OCI-LY1 (cell line): ENCODE measurements at regions not wholly inside any gene's neighbourhood (a gene's known extent, or its start where the extent isn't known, plus 50 kb on each side); places are given as distances from the start of the nearest gene placed in this dataset.

Source experiments
- H2AFZ ChIP-seq: fragments of 200-600 bp; sonication (generic), shearing (Covaris generic); 2 replicates; pipeline ENCODE4 v1.6.0; 2014; ENCODE audit warnings: antibody characterized with exemption, mild to moderate bottlenecking, low read length
- H3F3A ChIP-seq: fragments of 200-600 bp; sonication (generic), shearing (Covaris generic); 2 replicates; pipeline ENCODE4 v1.6.0; 2014; ENCODE audit warnings: mild to moderate bottlenecking, antibody characterized with exemption, low read length, moderate library complexity; ENCODE audit not compliant: insufficient read depth
- H3K27ac ChIP-seq: fragments of 200-600 bp; sonication (generic); 2 replicates; pipeline ENCODE4 v1.5.1; 2014; ENCODE audit warnings: low read length, mixed run types, mild to moderate bottlenecking, low read depth; ENCODE audit not compliant: poor library complexity, severe bottlenecking
- H3K27me3 ChIP-seq: fragments of 200-600 bp; sonication (generic); 2 replicates; pipeline ENCODE4 v1.6.0; 2014; ENCODE audit warnings: antibody characterized with exemption, mild to moderate bottlenecking, low read length, moderate library complexity; ENCODE audit not compliant: insufficient read depth
- H3K36me3 ChIP-seq: fragments of 200-600 bp; sonication (generic); 2 replicates; pipeline ENCODE4 v1.6.1; 2014; ENCODE audit warnings: mild to moderate bottlenecking, antibody characterized with exemption, low read length, moderate library complexity, mixed read lengths; ENCODE audit not compliant: insufficient read depth
- H3K4me1 ChIP-seq: fragments of 200-600 bp; sonication (generic); 2 replicates; pipeline ENCODE4 v1.5.1; 2014; ENCODE audit warnings: mild to moderate bottlenecking, low read length, moderate library complexity; ENCODE audit not compliant: insufficient read depth, severe bottlenecking
- H3K4me2 ChIP-seq: fragments of 200-600 bp; sonication (generic), shearing (Covaris generic); 2 replicates; pipeline ENCODE4 v1.6.1; 2014; ENCODE audit warnings: low read length
- H3K4me3 ChIP-seq: fragments of 200-600 bp; sonication (generic); 2 replicates; pipeline ENCODE4 v1.5.1; 2014; ENCODE audit warnings: low read length, low read depth, mild to moderate bottlenecking, mixed read lengths; ENCODE audit not compliant: poor library complexity, severe bottlenecking
- H3K79me2 ChIP-seq: fragments of 200-600 bp; shearing (Covaris generic); 2 replicates; pipeline ENCODE4 v1.6.1; 2016; ENCODE audit warnings: mixed run types, low read length, mixed read lengths; ENCODE audit not compliant: insufficient read depth
- H3K9ac ChIP-seq: fragments of 200-600 bp; sonication (generic), shearing (Covaris generic); 2 replicates; pipeline ENCODE4 v1.6.1; 2014; ENCODE audit warnings: mild to moderate bottlenecking, low read length, mixed read lengths
- H3K9me2 ChIP-seq: fragments of 200-600 bp; sonication (generic), shearing (Covaris generic); 2 replicates; pipeline ENCODE4 v1.6.1; 2014; ENCODE audit warnings: low read depth, mild to moderate bottlenecking, low read length, mixed read lengths
- H3K9me3 ChIP-seq: fragments of 200-600 bp; shearing (Covaris generic); 2 replicates; pipeline ENCODE4 v1.6.1; 2014; ENCODE audit warnings: low read length, mixed read lengths
- H4K20me1 ChIP-seq: fragments of 200-600 bp; sonication (generic), shearing (Covaris generic); 2 replicates; pipeline ENCODE4 v1.6.0; 2016; ENCODE audit warnings: mild to moderate bottlenecking, low read length; ENCODE audit not compliant: insufficient read depth
- EZH2 ChIP-seq: fragments of 200-600 bp; sonication (generic), shearing (Covaris generic); IDR thresholded peaks from 2 replicates; pipeline ENCODE4 v1.8.0; 2017; ENCODE audit warnings: borderline replicate concordance, mixed run types, mild to moderate bottlenecking, antibody characterized with exemption, low read length, moderate library complexity, mixed read lengths
- TF ChIP-seq, protein P1 (sequence below): fragments of 200-600 bp; sonication (generic), shearing (Covaris generic); IDR thresholded peaks from 2 replicates; pipeline ENCODE4 v1.5.1; 2017; ENCODE audit warnings: mild to moderate bottlenecking, antibody characterized with exemption, low read length, moderate library complexity, mixed read lengths

DNA sequence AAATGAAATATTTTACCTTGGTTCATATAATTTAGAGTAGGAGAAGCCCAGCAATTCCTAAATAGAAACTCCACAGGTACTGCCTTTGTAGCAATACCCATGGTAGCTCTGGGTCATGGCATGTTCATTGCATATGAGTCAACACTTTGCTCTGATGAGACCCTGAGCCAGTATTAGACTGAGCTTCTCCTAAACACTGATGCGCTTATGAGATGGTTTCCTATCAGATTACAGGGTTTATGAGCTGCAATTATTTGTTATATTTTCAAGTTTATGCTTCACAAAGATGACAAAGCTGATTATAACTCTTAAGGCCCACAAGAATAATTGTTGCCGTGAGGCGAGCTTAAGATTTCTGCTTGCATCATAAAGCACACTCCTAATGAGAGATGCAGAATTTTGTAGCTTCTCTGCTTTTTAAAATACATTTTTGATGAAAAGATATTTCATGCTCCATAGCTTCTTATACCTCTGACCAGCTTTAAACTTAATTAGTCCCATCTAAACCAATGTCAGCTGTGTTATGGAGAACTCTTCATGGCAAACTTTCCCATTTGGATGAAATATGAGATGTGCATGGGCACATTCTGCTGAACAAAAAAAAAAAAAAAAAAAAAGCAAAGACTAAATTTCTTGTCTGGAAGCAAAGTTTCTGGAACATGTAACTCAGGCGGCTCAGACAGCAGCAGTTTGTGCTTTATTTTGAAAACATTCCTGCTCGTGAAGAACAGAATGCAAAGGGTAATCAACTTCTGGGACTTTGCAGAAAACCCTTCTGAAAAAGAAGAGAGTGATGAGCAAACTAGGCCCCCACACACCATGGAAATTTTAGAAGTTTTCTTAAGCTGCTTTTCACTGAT is 162.6 kb downstream of the KCNE4 start:
- Histone ChIP-seq H3K4me1 (no peaks in the 10 kb centered on the region), H2AFZ (no peak overlapping the region), H3K4me2 (no peak overlapping the region), H3K27me3 (no peaks in the 10 kb centered on the region), H3K36me3 (no peaks in the 10 kb centered on the region), H3K27ac (no peak overlapping the region), H3F3A (no peaks in the 10 kb centered on the region), H3K4me3 (no peak overlapping the region), H3K79me2 (no peaks in the 10 kb centered on the region), H3K9ac (no peak overlapping the region), H3K9me3 (no peaks in the 10 kb centered on the region), H3K9me2 (no peaks in the 10 kb centered on the region), H4K20me1 (no peaks in the 10 kb centered on the region)
- TF ChIP-seq, protein P1, sequence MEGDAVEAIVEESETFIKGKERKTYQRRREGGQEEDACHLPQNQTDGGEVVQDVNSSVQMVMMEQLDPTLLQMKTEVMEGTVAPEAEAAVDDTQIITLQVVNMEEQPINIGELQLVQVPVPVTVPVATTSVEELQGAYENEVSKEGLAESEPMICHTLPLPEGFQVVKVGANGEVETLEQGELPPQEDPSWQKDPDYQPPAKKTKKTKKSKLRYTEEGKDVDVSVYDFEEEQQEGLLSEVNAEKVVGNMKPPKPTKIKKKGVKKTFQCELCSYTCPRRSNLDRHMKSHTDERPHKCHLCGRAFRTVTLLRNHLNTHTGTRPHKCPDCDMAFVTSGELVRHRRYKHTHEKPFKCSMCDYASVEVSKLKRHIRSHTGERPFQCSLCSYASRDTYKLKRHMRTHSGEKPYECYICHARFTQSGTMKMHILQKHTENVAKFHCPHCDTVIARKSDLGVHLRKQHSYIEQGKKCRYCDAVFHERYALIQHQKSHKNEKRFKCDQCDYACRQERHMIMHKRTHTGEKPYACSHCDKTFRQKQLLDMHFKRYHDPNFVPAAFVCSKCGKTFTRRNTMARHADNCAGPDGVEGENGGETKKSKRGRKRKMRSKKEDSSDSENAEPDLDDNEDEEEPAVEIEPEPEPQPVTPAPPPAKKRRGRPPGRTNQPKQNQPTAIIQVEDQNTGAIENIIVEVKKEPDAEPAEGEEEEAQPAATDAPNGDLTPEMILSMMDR = no peak
- TF ChIP-seq EZH2 = no peak

DNA sequence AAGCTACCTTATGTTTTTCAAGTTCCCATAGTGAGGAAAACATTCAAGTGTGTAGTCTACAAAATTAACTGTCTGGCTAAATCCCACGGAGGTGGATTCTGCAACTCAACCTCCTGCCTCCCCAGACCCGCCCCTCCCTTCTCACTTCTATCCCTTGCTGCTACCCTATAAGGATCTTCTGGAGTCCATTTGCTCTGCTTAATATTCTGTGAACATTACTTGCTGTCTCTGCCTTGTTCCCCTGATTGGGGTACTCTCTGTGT is 163.2 kb downstream of the KCNE4 start:
- H3K4me2 ChIP-seq = no peak overlapping the region
- H3K79me2 ChIP-seq = no peaks in the 10 kb centered on the region
- no peaks in the 10 kb centered on the region for H4K20me1 ChIP-seq
- no peaks in the 10 kb centered on the region for H3K27me3 ChIP-seq
- no peaks in the 10 kb centered on the region for H3K4me1 ChIP-seq
- TF ChIP-seq, protein P1 = no peak
- no peak for TF ChIP-seq EZH2
- H3K9ac ChIP-seq = no peak overlapping the region
- H3K9me3 ChIP-seq = no peaks in the 10 kb centered on the region
- no peaks in the 10 kb centered on the region for H3K36me3 ChIP-seq
- H3K27ac ChIP-seq = no peak overlapping the region
- H2AFZ ChIP-seq = no peak overlapping the region
- H3K9me2 ChIP-seq = no peaks in the 10 kb centered on the region
- no peak overlapping the region for H3K4me3 ChIP-seq
- H3F3A ChIP-seq = no peaks in the 10 kb centered on the region

DNA sequence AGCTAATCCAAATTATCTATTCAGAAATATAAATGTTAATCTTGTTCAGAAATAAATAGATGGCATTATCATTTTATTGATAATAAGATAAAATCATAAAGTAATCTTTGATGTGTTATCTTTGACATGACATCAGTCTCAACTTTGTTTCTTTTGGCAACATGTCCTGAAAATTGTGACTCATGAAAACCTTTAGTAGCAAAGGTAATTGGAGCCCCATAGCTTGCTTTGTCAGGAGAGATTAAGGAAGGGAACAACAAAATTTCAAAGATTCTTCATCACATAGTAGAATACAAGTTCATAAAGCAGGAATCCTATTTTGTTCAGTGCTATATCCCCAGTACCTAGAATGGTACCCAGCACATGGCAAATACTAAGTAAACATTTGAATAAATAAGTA is 165.4 kb downstream of the KCNE4 start:
- no peak for TF ChIP-seq EZH2
- TF ChIP-seq, protein P1 = no peak
- no peaks in the 10 kb centered on the region for H4K20me1 ChIP-seq
- H3K4me1 ChIP-seq = no peaks in the 10 kb centered on the region
- H3K27me3 ChIP-seq = no peaks in the 10 kb centered on the region
- H3K4me3 ChIP-seq = no peak overlapping the region
- no peak overlapping the region for H3K9ac ChIP-seq
- no peaks in the 10 kb centered on the region for H3K79me2 ChIP-seq
- no peaks in the 10 kb centered on the region for H3K36me3 ChIP-seq
- H3K9me3 ChIP-seq = no peaks in the 10 kb centered on the region
- H2AFZ ChIP-seq = no peak overlapping the region
- H3F3A ChIP-seq = no peaks in the 10 kb centered on the region
- no peaks in the 10 kb centered on the region for H3K9me2 ChIP-seq
- no peak overlapping the region for H3K27ac ChIP-seq
- H3K4me2 ChIP-seq = no peak overlapping the region
